Mammary epithelial cell (primary cell): ENCODE measurements at regions not wholly inside any gene's neighbourhood (a gene's known extent, or its start where the extent isn't known, plus 50 kb on each side); places are given as distances from the start of the nearest gene placed in this dataset.

Source experiments
- CTCF ChIP-seq, 2 donors: IDR thresholded peaks in 1 of 2; conservative IDR thresholded peaks in 1 of 2; 2 replicates each; pipeline ENCODE4 v1.5.1; 2011 to 2012; ENCODE audit warnings: inconsistent platforms in 2 of 2, low read length in 2 of 2, mild to moderate bottlenecking in 2 of 2, control low read depth in 1 of 2, low read depth in 1 of 2; ENCODE audit not compliant: insufficient read depth in 1 of 2; ENCODE audit errors: extremely low read depth in 1 of 2
- EZH2 ChIP-seq: IDR thresholded peaks from 2 replicates; pipeline ENCODE4 v1.6.1; 2012; ENCODE audit warnings: low read length, inconsistent platforms, borderline replicate concordance

- TF ChIP-seq CTCF (conservative IDR thresholded peaks at IDR 0.05 in 1 of 2, IDR thresholded peaks at IDR 0.05 in 1 of 2; ENCODE audit: extremely low read depth in 1 of 2, insufficient read depth in 1 of 2, low read depth in 1 of 2, low read length in 2 of 2) (no peak), EZH2 (no peak)
These were observed 78.0 kb downstream of the TTC6 start for GRCh38 chr14:37673439-37673838.
